ENCODE measurements at regions not wholly inside any gene's neighbourhood (a gene's known extent, or its start where the extent isn't known, plus 50 kb on each side); places are given as distances from the start of the nearest gene placed in this dataset. TPM values are rescaled to one million over a fixed set of nuclear protein-coding genes. Genes with fewer than 3 reads are reported as not detected.

GRCh38 chr5:82329393-82329792 lies 51.2 kb upstream of the RPS23 start:
- no peak for TF ChIP-seq CTCF (conservative IDR thresholded peaks at IDR 0.05)
- Mint-ChIP-seq H3K4me3 (no peak overlapping the region), H3K27ac (ENCODE audit: unreplicated experiment) (no peak overlapping the region), H3K9me3 (peaks cover 4% of the 10 kb centered on the region), H3K36me3 (ENCODE audit: low read depth) (peaks cover 4% of the 10 kb centered on the region), H3K4me1 (no peaks in the 10 kb centered on the region), H3K27me3 (ENCODE audit: low read depth) (no peaks in the 10 kb centered on the region)
- no peak for DNase-seq (ENCODE audit: low read depth, low spot score)

Small RNA genes in the stretch of these regions (microRNA-seq; reads per million reads assigned to microRNA genes)
- not detected for gene MIR3977

All from neural crest cell (in vitro differentiated cells).